Activated T-cell treated with anti-CD3 and anti-CD28 coated beads, Interleukin-2, amount 50 U/mL, for 1 hour (primary cell): ENCODE measurements at regions not wholly inside any gene's neighbourhood (a gene's known extent, or its start where the extent isn't known, plus 50 kb on each side); places are given as distances from the start of the nearest gene placed in this dataset.

Experiments
- DNase-seq: peaks from one replicate; pipeline ENCODE4 v3.0.0-alpha.2; 2020

- no peak for DNase-seq
Measured at GRCh38 chr1:213375002-213375401, 324.0 kb downstream of the RPS6KC1 start.

GRCh38 chr1:213376862-213377372, 325.9 kb downstream of the RPS6KC1 start:
- no peak for DNase-seq

- no peak for DNase-seq
Measured at GRCh38 chr1:213380865-213381264, 329.8 kb downstream of the RPS6KC1 start.

GRCh38 chr1:213381572-213382084, 330.6 kb downstream of the RPS6KC1 start:
- no peak for DNase-seq

- no peak for DNase-seq
Measured at GRCh38 chr1:213383465-213383864, 332.4 kb downstream of the RPS6KC1 start.

- no peak for DNase-seq
Measured at GRCh38 chr1:213385201-213385600, 334.2 kb downstream of the RPS6KC1 start.

- no peak for DNase-seq
Measured at GRCh38 chr1:213385806-213386324, 334.8 kb downstream of the RPS6KC1 start.

GRCh38 chr1:213387380-213388015, 336.5 kb downstream of the RPS6KC1 start:
- DNase-seq: no peak

GRCh38 chr1:213388199-213388598, 337.2 kb downstream of the RPS6KC1 start:
- DNase-seq: no peak

- no peak for DNase-seq
Measured at GRCh38 chr1:213389061-213389581, 338.1 kb downstream of the RPS6KC1 start.

- no peak for DNase-seq
Measured at GRCh38 chr1:213391445-213391844, 340.4 kb downstream of the RPS6KC1 start.

GRCh38 chr1:213393860-213394259, 342.8 kb downstream of the RPS6KC1 start:
- DNase-seq: no peak

- DNase-seq: no peak
Measured at GRCh38 chr1:213394837-213395236, 343.8 kb downstream of the RPS6KC1 start.

- no peak for DNase-seq
Measured at GRCh38 chr1:213397638-213398037, 346.6 kb downstream of the RPS6KC1 start.

GRCh38 chr1:213399695-213400094, 348.7 kb downstream of the RPS6KC1 start:
- DNase-seq: no peak

GRCh38 chr1:213409208-213409631, 358.2 kb downstream of the RPS6KC1 start:
- no peak for DNase-seq

- DNase-seq: no peak
Measured at GRCh38 chr1:213409971-213410370, 358.9 kb downstream of the RPS6KC1 start.

- DNase-seq: no peak
Measured at GRCh38 chr1:213414346-213414745, 363.3 kb downstream of the RPS6KC1 start.

- no peak for DNase-seq
Measured at GRCh38 chr1:213414911-213415310, 363.9 kb downstream of the RPS6KC1 start.

GRCh38 chr1:213415691-213416380, 364.8 kb downstream of the RPS6KC1 start:
- DNase-seq: no peak

- DNase-seq: no peak
Measured at GRCh38 chr1:213416461-213417224, 365.6 kb downstream of the RPS6KC1 start.

- no peak for DNase-seq
Measured at GRCh38 chr1:213417225-213417820, 366.3 kb downstream of the RPS6KC1 start.

GRCh38 chr1:213417846-213418245, 366.8 kb downstream of the RPS6KC1 start:
- no peak for DNase-seq
